ENCODE measurements at regions not wholly inside any gene's neighbourhood (a gene's known extent, or its start where the extent isn't known, plus 50 kb on each side); places are given as distances from the start of the nearest gene placed in this dataset.

DNA sequence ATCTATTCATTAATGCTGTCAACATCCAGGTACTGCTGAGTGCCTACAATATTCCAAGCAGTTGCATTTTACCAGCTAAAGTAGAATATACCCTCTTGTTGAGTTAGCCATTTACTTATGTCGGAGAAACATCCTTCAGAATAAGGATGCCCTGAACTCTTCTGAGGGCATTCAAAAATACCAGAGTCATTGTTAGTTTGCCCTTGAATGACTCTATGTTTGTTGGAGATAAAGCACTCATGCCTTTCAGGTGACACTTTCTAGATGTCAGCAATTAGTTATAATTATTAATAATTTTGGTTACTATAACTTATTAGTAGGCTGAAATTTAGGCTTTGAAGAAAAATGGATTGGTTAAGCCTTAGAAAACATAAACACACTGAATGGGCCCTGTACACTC lies 286.2 kb upstream of the STXBP5 start:
- no peak overlapping the region for H3K4me3 ChIP-seq (ENCODE audit: low read depth in 1 of 2, low read length in 2 of 2)
- H3K27ac ChIP-seq (ENCODE audit: low read length): no peak overlapping the region
- H4K20me1 ChIP-seq (ENCODE audit: insufficient read depth, low read length): no peaks in the 10 kb centered on the region
- H2AFZ ChIP-seq (ENCODE audit: low read depth, low read length): no peak overlapping the region
- no peak for ATAC-seq (ENCODE audit: insufficient read depth, low read depth)
- no peak overlapping the region for H3K9ac ChIP-seq (ENCODE audit: low read depth, low read length)
- H3K79me2 ChIP-seq (ENCODE audit: insufficient read depth, low read length): no peaks in the 10 kb centered on the region
- no peaks in the 10 kb centered on the region for H3K4me1 ChIP-seq (ENCODE audit: insufficient read depth, low read length)
- H3K36me3 ChIP-seq (ENCODE audit: insufficient read depth, low read length): no peaks in the 10 kb centered on the region
- no peaks in the 10 kb centered on the region for H3K9me3 ChIP-seq (ENCODE audit: insufficient read depth, low read length, severe bottlenecking)
- no peak overlapping the region for H3K4me2 ChIP-seq (ENCODE audit: insufficient read depth, low read length)
- DNase-seq: no peak
- TF ChIP-seq EZH2 (IDR thresholded peaks at IDR 0.05; ENCODE audit: borderline replicate concordance, low read depth, low read length, severe bottlenecking): no peak
- TF ChIP-seq, protein P1, sequence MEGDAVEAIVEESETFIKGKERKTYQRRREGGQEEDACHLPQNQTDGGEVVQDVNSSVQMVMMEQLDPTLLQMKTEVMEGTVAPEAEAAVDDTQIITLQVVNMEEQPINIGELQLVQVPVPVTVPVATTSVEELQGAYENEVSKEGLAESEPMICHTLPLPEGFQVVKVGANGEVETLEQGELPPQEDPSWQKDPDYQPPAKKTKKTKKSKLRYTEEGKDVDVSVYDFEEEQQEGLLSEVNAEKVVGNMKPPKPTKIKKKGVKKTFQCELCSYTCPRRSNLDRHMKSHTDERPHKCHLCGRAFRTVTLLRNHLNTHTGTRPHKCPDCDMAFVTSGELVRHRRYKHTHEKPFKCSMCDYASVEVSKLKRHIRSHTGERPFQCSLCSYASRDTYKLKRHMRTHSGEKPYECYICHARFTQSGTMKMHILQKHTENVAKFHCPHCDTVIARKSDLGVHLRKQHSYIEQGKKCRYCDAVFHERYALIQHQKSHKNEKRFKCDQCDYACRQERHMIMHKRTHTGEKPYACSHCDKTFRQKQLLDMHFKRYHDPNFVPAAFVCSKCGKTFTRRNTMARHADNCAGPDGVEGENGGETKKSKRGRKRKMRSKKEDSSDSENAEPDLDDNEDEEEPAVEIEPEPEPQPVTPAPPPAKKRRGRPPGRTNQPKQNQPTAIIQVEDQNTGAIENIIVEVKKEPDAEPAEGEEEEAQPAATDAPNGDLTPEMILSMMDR (IDR thresholded peaks at IDR 0.05; ENCODE audit: borderline replicate concordance, extremely low read depth, low read length, poor library complexity, severe bottlenecking): no peak
- no peaks in the 10 kb centered on the region for H3K27me3 ChIP-seq (ENCODE audit: insufficient read depth, low read length, poor library complexity)

GRCh38 chr6:146919017-146919416 lies 285.2 kb upstream of the STXBP5 start:
- Histone ChIP-seq H3K27ac (ENCODE audit: low read length) (no peak overlapping the region), H3K79me2 (ENCODE audit: insufficient read depth, low read length) (no peaks in the 10 kb centered on the region), H2AFZ (ENCODE audit: low read depth, low read length) (no peak overlapping the region), H3K9me3 (ENCODE audit: insufficient read depth, low read length, severe bottlenecking) (no peaks in the 10 kb centered on the region), H3K4me3 (ENCODE audit: low read depth in 1 of 2, low read length in 2 of 2) (no peak overlapping the region), H3K36me3 (ENCODE audit: insufficient read depth, low read length) (no peaks in the 10 kb centered on the region), H3K4me2 (ENCODE audit: insufficient read depth, low read length) (no peak overlapping the region), H3K9ac (ENCODE audit: low read depth, low read length) (no peak overlapping the region), H3K4me1 (ENCODE audit: insufficient read depth, low read length) (no peaks in the 10 kb centered on the region), H3K27me3 (ENCODE audit: insufficient read depth, low read length, poor library complexity) (no peaks in the 10 kb centered on the region), H4K20me1 (ENCODE audit: insufficient read depth, low read length) (no peaks in the 10 kb centered on the region)
- ATAC-seq (ENCODE audit: insufficient read depth, low read depth): no peak
- DNase-seq: no peak
- TF ChIP-seq EZH2 (IDR thresholded peaks at IDR 0.05; ENCODE audit: borderline replicate concordance, low read depth, low read length, severe bottlenecking): no peak
- TF ChIP-seq, protein P1 (IDR thresholded peaks at IDR 0.05; ENCODE audit: borderline replicate concordance, extremely low read depth, low read length, poor library complexity, severe bottlenecking): no peak

DNA sequence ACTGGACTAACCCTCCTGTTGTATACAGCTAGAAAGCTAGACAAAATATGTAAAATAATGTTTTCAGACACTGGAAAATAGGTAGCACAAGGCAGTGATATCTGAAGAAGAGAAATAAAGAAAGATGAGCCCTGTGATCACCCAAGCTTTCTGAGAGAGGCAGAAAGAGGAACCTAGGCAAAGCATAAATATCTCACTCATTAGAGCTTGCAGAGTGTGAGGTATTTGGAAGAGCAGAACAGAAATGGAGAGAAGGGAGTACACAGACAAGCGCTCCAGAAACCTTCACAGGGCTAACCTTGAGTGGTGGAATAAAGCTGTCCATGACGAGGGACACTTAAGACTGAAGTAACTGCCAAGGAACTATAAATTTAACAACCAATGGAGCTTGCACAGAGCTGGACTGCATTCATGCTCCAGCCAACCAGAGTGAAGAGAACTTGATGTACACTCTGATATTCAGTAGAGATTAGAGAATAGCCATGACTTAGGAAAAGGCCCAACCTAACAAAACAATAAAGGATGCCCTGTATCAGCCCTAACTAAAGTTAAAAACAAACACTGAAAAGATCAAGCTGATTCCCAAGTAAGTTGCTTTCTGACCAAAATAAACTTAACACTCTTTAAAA lies 280.9 kb upstream of the STXBP5 start:
- no peak for DNase-seq
- TF ChIP-seq, protein P1 (IDR thresholded peaks at IDR 0.05; ENCODE audit: borderline replicate concordance, extremely low read depth, low read length, poor library complexity, severe bottlenecking): no peak
- no peak for TF ChIP-seq EZH2 (IDR thresholded peaks at IDR 0.05; ENCODE audit: borderline replicate concordance, low read depth, low read length, severe bottlenecking)

More for the DNA sequence above, 280.9 kb upstream of the STXBP5 start:
- Histone ChIP-seq H3K27me3 (ENCODE audit: insufficient read depth, low read length, poor library complexity) (no peaks in the 10 kb centered on the region), H4K20me1 (ENCODE audit: insufficient read depth, low read length) (no peaks in the 10 kb centered on the region), H3K4me3 (ENCODE audit: low read depth in 1 of 2, low read length in 2 of 2) (no peak overlapping the region), H3K36me3 (ENCODE audit: insufficient read depth, low read length) (no peaks in the 10 kb centered on the region), H3K4me1 (ENCODE audit: insufficient read depth, low read length) (no peaks in the 10 kb centered on the region), H3K9ac (ENCODE audit: low read depth, low read length) (no peak overlapping the region), H3K27ac (ENCODE audit: low read length) (no peak overlapping the region), H2AFZ (ENCODE audit: low read depth, low read length) (no peak overlapping the region), H3K4me2 (ENCODE audit: insufficient read depth, low read length) (no peak overlapping the region), H3K9me3 (ENCODE audit: insufficient read depth, low read length, severe bottlenecking) (no peaks in the 10 kb centered on the region), H3K79me2 (ENCODE audit: insufficient read depth, low read length) (no peaks in the 10 kb centered on the region)
- no peak for ATAC-seq (ENCODE audit: insufficient read depth, low read depth)
